ENCODE measurements at regions not wholly inside any gene's neighbourhood (a gene's known extent, or its start where the extent isn't known, plus 50 kb on each side); places are given as distances from the start of the nearest gene placed in this dataset.
"Not testable (repeated sequence)": the region's sequence is repeated elsewhere in the genome, so short reads cannot be mapped to it uniquely, and the experiment has no call there.

DNA sequence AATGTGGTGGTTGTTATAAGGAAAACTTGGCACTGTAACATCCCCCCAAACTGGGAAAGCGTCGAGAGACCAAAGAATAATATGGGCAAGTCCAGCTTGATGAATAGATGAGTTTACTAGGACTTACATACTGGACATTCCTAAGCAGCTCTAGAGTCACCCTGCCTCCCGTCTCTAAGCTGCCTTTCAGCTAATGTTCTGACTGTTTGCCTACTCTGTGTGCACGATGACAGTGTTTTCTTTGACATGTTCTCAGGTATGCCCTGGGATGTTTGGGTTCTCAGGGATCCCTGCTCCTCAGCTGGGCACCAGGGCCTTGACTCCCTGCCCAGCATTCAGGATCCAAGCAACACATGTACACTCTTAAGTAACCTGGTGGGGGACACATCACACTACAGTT is 87.5 kb downstream of the MRPL57 start:
- DNase-seq = not testable (repeated sequence)

GRCh38 chr13:21268485-21268884 is 92.0 kb downstream of the MRPL57 start:
- DNase-seq = not testable (repeated sequence)

DNA sequence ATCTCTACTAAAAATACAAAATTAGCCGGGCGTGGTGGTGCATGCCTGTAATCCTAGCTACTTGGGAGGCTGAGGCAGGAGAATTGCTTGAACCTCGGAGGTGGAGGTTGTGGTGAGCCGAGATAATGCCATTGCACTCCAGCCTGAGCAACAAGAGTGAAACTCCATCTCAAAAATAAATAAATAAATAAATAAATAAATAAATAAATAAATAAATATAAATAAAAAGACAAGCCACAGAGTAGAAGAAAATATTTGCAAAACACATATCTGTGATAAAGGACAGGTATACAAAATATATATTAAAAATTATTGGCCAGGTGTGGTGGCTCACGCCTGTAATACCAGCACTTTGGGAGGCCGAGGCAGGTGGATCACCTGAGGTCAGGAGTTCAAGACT is 96.0 kb downstream of the MRPL57 start:
- not testable (repeated sequence) for DNase-seq

DNA sequence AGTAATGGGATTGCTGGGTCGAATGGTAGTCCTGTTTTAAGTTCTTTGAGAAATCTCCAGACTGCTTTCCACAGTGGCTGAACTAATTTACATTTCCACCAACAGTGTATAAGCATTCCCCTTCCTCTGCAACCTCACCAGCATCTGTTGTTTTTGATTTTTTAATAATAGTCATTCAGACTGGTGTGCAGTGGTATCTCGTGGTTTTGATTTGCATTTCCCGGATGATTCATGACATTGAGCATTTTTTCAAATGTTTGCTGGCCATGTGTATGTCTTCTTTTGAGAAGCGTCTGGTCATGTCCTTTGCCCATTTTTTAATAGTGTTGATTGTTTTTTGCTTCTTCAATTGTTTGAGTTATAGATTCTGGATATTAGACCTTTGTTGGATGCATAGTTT is 98.0 kb downstream of the MRPL57 start:
- DNase-seq = not testable (repeated sequence)

GRCh38 chr13:21282065-21282464 is 105.6 kb downstream of the MRPL57 start:
- DNase-seq = no peak

DNA sequence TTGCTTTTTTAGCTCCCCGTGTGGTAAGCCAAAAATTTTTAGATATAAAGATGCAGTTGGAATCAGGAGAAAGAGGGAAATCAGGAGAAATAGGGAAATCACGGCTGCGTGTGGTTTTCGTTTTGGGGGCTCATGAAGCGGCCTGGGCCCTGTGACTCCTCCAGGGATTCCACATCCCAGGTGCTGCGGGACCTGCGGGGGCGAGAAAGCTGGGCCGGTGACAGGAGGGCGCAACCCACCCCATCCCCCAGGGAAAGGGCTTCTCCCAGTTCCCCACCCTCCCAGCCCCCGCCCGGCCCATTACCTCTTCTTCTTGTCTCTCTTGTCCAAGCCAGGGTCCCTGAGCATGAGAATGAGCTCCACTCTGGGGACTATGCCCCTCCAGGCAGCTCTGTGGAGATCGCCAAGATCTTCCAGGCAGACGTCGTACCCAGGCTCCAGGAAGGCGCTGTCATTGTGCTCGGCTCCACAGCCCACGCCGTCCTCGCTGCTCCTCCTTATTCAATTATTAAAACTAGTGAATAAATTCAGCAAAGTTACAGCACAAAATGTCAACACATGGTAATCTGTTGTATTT is 111.0 kb downstream of the MRPL57 start:
- no peak for DNase-seq

DNA sequence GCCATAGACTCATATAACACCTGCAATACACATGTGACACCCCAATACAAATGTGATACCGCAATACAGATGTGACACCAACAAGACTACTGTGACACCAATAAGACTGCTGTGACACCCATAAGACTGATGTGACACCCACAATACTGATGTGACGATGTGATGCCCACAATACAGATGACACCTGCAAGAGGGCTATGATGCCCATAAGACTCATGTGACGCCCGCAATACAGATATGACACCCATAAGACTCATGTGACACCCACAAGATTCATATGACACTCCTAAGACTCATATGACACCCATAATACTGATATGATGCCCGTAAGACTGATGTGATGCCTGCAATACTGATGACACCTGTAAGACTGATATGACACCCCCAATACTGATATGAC is 113.0 kb downstream of the MRPL57 start:
- no peak for DNase-seq

DNA sequence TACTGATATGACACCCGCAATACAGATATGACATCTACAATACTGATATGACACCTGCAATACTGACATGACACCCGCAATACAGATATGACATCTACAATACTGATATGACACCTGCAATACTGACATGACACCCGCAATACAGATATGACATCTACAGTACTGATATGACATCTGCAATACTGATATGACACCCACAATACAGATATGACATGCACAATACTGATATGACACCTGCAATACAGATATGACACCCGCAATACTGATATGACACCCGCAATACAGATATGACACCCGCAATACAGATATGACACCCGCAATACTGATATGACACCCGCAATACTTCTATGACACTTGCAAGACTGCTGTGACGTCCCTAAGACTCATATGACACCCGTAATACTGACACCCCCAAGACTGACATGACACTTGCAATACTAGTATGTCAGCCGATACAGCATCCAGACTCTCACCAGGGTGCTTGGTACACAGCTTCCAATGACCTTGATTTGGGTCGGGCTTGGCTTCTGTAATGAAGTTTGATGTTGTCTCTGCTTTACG is 114.1 kb downstream of the MRPL57 start:
- DNase-seq = not testable (repeated sequence)

DNA sequence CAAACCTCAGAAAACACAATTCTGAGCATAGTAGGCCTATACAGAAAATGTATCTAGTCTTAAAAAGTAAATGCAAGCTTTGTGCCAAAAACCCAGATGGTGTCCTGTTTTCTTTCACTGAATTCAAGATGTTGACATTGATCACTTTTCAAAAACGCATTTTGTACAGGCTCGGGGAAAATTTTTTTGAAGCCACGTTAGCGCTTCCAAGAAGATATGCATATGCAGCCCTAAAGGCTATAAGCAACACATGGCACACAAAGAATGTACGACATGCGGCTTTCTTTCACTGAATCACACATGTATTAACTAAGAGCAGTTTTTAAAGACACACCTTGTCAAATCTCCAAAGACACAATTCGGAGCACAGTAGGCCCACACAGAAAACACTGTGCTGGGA is 115.4 kb downstream of the MRPL57 start:
- DNase-seq = no peak

DNA sequence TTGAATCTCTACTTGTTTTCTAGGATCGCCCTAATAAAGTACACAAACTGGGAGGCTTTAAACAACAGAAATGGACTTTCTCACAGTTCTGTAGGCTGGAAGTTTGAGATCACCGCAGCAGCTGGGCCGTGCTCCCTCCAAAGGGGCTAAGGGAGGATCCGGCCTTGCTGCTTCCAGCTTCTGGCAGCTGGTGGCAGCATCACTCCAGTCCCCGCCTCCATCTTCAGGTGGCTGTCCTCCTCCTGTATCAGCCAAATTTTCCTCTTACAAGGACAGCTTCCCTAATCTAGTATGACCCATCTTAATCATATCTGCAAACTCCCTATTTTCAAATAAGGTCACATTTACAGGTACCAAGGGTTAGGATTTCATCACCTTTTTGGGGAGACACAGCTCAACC is 120.5 kb downstream of the MRPL57 start:
- not testable (repeated sequence) for DNase-seq

DNA sequence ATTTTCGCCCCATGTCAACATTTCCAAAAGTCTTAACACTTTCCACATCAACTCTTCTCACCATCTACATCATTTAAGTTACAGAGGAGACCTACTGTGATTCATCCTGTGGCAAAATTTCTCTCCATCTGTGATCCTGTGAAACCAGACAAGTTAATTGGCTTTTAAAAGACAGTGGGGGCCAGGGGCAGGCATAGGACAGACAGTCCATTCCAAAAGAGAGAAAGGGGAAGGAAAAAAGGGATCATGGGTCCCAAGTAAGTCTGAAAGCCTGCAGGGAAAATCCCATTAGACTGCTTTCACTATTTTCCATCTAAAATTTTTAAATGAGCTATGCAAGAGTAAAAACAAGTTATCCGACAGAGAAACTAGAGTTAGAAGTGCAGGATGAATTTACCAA is 121.0 kb downstream of the MRPL57 start:
- no peak for DNase-seq

DNA sequence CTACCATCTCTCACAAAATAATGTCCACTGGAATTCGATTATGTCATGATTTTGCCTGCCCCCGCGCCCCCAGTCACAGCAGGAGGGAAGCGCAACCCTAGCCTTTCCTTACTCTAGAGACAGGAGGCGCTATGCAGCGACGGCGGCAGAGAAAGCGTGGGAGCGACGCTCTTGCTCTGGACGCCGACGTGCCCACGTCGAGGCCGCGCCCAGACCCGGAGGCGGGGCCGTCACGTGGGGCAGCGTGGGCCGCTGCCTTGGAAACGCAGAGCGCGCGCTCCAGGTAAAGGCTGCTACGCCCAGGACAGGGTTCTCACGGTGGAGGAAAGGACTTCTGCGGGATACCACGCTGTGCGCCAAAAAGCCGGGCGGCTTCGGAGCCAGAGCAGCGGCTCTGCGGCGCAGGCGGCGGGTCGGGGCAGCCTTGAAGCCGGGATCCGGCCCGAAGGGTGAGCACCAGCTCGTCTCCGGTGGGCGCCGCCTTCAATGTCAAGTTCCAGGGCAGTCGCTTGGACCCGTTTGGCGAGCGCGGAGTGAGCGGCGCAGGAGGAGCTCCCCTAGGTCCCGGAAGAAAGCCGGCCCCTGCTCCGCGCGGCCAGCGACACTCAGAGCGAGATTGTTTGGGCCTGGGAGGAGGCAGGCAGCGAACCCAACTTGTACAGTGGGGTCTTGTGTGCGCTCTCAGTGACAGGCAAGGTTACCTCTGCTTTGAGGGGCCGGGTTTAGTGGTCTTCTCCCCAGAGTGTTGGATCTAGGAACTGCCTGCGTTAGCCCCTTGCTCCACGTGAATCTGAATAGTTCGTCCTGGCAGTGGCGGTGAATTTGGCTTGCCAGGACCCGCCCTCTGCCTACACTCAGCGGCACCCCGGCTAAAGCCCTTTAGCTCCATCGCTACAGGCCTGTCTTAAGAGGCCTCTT is 121.7 kb downstream of the MRPL57 start:
- peak; percentile 70 for DNase-seq

- DNase-seq = no peak
Observed at GRCh38 chr13:21304256-21304655, 127.8 kb downstream of the MRPL57 start.

DNA sequence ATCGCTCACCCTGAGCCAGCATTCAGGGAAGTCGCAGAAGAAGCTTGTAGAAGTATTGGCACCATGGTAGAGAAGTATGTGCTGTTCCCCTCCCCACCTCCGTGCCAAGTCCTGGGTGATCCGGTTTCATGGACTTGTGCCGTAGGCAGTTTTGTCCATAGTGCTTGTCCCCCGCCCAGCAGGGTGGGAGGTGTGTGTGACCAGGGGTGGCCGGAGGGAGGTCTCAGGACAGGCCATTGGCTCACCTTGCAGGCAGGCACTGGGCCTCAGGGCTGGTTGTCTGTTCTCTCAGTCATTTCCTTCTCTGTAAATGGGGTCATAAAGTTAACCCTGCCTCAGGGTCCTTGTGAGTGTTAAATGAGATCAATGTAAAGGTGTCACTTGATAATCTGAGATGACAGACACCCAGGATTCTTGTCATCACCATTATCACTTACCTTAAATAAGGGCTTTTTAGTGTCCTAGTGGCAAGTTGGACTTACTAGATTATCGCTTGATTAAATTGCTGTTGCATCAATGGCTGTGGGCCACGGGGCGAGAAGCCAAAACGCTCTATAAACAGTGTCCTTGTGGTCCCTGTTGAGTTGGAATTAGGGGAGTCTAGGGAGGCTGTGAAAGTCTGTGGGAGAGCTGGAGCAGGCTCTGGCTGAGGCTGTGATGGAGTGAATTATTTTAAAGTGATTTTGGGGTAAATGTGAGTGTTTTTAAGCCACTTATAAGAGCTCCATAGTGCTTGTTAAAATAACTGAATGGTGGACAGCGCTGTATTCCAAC is 130.0 kb downstream of the MRPL57 start:
- DNase-seq = not testable (repeated sequence)

GRCh38 chr13:21307158-21307557 is 130.7 kb downstream of the MRPL57 start:
- DNase-seq = not testable (repeated sequence)

DNA sequence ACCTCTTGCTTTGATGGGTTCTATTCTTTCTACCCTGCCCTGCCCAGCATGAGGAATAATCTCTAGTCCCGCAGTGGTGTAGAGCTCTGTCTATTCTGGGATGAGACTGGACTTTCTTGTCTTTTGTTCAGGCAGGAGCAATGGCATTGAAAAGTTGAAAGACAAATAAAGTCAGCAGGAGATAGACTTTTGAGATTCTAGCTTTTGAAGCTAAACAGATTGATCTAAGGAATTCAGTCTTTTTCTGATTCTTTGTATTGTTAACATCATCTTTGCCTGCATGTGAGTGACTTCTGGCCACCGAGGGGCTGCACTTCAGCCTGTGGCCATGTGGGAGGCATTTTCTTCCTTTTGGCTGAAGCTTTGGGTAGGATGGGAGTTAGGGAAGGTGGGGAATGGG is 132.4 kb downstream of the MRPL57 start:
- DNase-seq = no peak

GRCh38 chr13:21309542-21310172 is 133.2 kb downstream of the MRPL57 start:
- no peak for DNase-seq

GRCh38 chr13:21310220-21310619 is 133.8 kb downstream of the MRPL57 start:
- peak; percentile 42 for DNase-seq

GRCh38 chr13:21314976-21315375 is 138.5 kb downstream of the MRPL57 start:
- DNase-seq = not testable (repeated sequence)

DNA sequence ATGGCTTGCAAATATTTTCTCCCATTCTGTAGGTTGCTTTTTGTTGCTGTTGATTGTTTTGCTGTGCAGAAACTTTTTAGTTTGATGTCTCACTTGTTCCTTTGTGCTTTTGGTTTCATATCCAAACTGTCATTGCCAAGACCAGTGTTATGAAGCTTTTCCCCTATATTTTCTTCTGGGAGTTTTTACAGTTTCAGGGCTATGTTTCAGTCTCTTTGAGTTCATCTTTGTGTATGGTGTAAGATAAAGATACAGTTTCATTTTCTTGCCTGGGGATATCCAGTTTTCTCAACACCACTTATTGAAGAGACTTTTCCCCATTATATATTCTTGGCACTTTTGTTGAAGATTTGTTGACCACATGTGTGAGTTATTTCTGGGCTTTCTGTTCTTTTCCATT is 139.9 kb downstream of the MRPL57 start:
- no peak for DNase-seq

- no peak for DNase-seq
Observed at GRCh38 chr13:21318891-21319532, 140.1 kb downstream of the ZDHHC20 start.

Measured in NCI-H226 (cell line).